H1 (cell line): ENCODE measurements at regions not wholly inside any gene's neighbourhood (a gene's known extent, or its start where the extent isn't known, plus 50 kb on each side); places are given as distances from the start of the nearest gene placed in this dataset.

Experiments
- NANOG ChIP-seq: IDR thresholded peaks from 2 replicates; pipeline ENCODE4 v1.6.1; 2011; ENCODE audit warnings: low read length, low read depth, mild to moderate bottlenecking, inconsistent platforms; ENCODE audit not compliant: insufficient read depth, poor library complexity, severe bottlenecking
- SP2 ChIP-seq: IDR thresholded peaks from 2 replicates; pipeline ENCODE4 v1.6.1; 2012; ENCODE audit warnings: mild to moderate bottlenecking, low read length, inconsistent platforms

GRCh38 chr14:85242666-85243065 is 287.3 kb upstream of the FLRT2 start (continued):
- TF ChIP-seq NANOG, result no peak
- no peak for TF ChIP-seq SP2
